Psoas muscle (tissue), 7 donors: ENCODE measurements at regions not wholly inside any gene's neighbourhood (a gene's known extent, or its start where the extent isn't known, plus 50 kb on each side); places are given as distances from the start of the nearest gene placed in this dataset.

ENCODE experiments used
- ATAC-seq, 4 donors: fragments of 200-7000 bp; cut with Tn5 transposase; one replicate each; pipeline ENCODE4 v1.9.1; 2020; ENCODE audit warnings: moderate library complexity in 3 of 4, mild to moderate bottlenecking in 2 of 4
- DNase-seq, 2 donors: peaks; one replicate each; pipeline ENCODE4 v3.0.0-alpha.2; 2020
- H3K27ac ChIP-seq: fragments of 200-600 bp; one replicate; pipeline ENCODE4 v1.8.0; 2022
- H3K27me3 ChIP-seq, 3 donors: fragments of 200-600 bp in 1 of 3; one replicate each; pipeline versions ENCODE4 v1.6.1 to v1.8.0; 2013 to 2022; ENCODE audit warnings: low read length in 2 of 3, mild to moderate bottlenecking in 2 of 3, moderate library complexity in 1 of 3; ENCODE audit not compliant: insufficient read depth in 3 of 3
- H3K36me3 ChIP-seq, 2 donors: fragments of 200-600 bp in 1 of 2; one replicate each; pipeline versions ENCODE4 v1.6.1 to v1.8.0; 2013 to 2022; ENCODE audit warnings: low read depth in 1 of 2, mild to moderate bottlenecking in 1 of 2, moderate library complexity in 1 of 2; ENCODE audit not compliant: insufficient read depth in 1 of 2
- H3K4me1 ChIP-seq: fragments of 200-600 bp; one replicate; pipeline ENCODE4 v1.8.0; 2022
- H3K4me3 ChIP-seq: fragments of 200-600 bp; one replicate; pipeline ENCODE4 v1.8.0; 2022; ENCODE audit warnings: mild to moderate bottlenecking
- H3K9me3 ChIP-seq: fragments of 200-600 bp; one replicate; pipeline ENCODE4 v1.8.0; 2022
- WGBS, 3 donors: extraction: QIAGEN DNeasy Blood & Tissue Kit; methylation state at CpG; one replicate each; pipeline versions ENCODE4 v1.1.6 to v1.1.7; 2013; 5-methylcytosine and 5-hydroxymethylcytosine counted together
- intact Hi-C, 2 donors: fragments of 100-400 bp; cut with DNase I; formaldehyde crosslinking; loops; one replicate each; pipeline versions ENCODE4 v1.11.0 to v1.14.2; 2022
- TF ChIP-seq, protein P1 (sequence below): fragments of 200-600 bp; IDR thresholded peaks from one replicate; pipeline ENCODE4 v1.8.0; 2022; ENCODE audit warnings: antibody characterized with exemption
- donor health status: healthy with polysubstance abuse.
- donor health status: DM: no; HTN: no; CAD: no; lungs with moderate emphysema.
- donor health status: Bipolar disorder and iron deficiency.
- donor health status: healthy.
- donor health status: DM: yes; HTN: yes; CAD: no.
- donor health status: DM: no; HTN: no; CAD: no.
- donor health status: DM: yes; HTN: yes; CAD: no.

DNA sequence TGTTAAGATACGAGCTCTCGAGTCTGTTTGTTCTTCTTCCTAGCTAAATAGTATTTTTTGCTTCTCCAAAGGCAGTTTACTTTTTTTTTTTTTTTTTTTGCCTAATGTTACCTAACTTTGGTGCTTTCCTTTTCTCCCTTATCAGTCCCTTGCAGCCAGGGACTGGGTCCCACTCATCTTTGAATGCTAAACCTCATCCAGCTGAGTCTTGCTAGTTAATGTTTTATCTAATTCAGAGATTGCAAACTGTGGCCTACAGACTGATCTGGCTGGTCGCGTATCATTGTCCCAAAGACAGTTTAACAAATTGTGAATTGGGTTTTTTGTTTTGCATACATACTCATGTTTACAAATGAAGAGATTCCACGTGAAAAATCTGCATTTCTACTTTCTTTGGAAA, 95.7 kb upstream of the EFNA5 start:
- intact Hi-C loops, result no loop called here
- Histone ChIP-seq H3K9me3 (no peaks in the 10 kb centered on the region), H3K4me1 (no peaks in the 10 kb centered on the region), H3K27ac (no peak overlapping the region), H3K27me3 (no peaks in the 10 kb centered on the region), H3K4me3 (no peak overlapping the region), H3K36me3 (no peaks in the 10 kb centered on the region)
- TF ChIP-seq, protein P1, sequence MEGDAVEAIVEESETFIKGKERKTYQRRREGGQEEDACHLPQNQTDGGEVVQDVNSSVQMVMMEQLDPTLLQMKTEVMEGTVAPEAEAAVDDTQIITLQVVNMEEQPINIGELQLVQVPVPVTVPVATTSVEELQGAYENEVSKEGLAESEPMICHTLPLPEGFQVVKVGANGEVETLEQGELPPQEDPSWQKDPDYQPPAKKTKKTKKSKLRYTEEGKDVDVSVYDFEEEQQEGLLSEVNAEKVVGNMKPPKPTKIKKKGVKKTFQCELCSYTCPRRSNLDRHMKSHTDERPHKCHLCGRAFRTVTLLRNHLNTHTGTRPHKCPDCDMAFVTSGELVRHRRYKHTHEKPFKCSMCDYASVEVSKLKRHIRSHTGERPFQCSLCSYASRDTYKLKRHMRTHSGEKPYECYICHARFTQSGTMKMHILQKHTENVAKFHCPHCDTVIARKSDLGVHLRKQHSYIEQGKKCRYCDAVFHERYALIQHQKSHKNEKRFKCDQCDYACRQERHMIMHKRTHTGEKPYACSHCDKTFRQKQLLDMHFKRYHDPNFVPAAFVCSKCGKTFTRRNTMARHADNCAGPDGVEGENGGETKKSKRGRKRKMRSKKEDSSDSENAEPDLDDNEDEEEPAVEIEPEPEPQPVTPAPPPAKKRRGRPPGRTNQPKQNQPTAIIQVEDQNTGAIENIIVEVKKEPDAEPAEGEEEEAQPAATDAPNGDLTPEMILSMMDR, result no peak
- ATAC-seq, result no peak
- no peak for DNase-seq
- WGBS, 3 donors, result 70 to 72% (median 72%) methylated on average over 5 of the region's 5 CpGs

DNA sequence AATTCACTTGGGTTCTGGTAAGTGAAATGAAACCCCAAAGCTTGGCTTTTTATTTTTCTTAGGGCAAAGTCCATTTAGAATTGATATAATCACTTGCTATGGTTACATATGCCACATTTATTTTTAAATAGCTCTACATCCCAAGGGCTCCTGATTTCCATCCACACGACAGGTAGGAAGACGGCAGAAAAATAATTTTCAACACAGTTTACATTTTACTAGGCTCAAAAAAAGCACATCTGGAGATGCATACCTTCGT, 95.0 kb upstream of the EFNA5 start:
- H3K27me3 ChIP-seq, result no peaks in the 10 kb centered on the region
- no peak for DNase-seq
- no peaks in the 10 kb centered on the region for H3K4me1 ChIP-seq
- TF ChIP-seq, protein P1, result no peak
- no peaks in the 10 kb centered on the region for H3K36me3 ChIP-seq
- H3K9me3 ChIP-seq, result no peaks in the 10 kb centered on the region
- no peak overlapping the region for H3K27ac ChIP-seq
- no peak for ATAC-seq
- 41 to 47% (median 43%) methylated on average over 3 of the region's 3 CpGs for WGBS, 3 donors
- intact Hi-C loops, result no loop called here
- H3K4me3 ChIP-seq, result no peak overlapping the region

DNA sequence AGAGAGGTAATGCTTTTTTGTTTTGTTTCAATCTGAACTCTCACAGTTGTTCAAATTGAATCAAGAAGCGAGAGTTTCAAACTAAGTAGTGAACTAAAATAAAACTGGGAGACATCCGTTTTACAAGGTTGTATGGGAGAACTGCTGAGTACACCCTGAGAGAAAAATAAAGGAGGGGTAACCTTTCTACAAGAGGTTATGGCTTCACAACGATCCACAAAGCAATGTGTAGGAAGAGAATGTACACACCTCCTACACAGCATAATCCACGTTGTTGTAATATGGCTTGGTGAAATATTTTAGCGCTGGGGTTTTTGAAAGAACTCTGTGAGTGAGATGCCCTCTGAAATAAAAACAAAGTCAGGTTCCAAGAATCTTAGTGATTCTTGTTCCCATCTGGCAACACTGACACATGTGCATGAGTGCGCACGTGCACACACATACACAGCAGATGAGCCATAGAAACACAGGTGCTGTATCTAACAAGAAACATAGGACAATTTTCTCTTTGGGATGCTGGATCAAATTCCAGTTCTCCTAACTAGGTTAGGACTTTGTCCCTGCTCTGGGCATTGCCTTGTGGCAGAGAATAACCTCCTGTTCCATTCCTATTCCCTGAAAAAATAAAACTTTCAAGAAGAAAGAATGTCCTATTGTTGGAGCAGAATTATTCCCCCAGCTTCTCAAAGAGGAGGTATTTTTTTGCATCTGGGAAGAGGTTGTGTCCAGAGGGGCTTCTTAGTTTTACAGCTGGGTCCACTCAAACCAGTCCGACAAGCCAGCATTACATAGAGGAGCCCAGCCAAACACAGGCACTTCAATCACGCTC, 94.5 kb upstream of the EFNA5 start:
- ATAC-seq, result no peak
- DNase-seq, result no peak
- intact Hi-C loops, result no loop called here
- no peak overlapping the region for H3K4me3 ChIP-seq
- no peaks in the 10 kb centered on the region for H3K36me3 ChIP-seq
- H3K27ac ChIP-seq, result no peak overlapping the region
- H3K4me1 ChIP-seq, result no peaks in the 10 kb centered on the region
- 55 to 67% (median 59%) methylated on average over 9 of the region's 9 CpGs for WGBS, 3 donors
- no peaks in the 10 kb centered on the region for H3K9me3 ChIP-seq
- H3K27me3 ChIP-seq, result no peaks in the 10 kb centered on the region
- TF ChIP-seq, protein P1, result no peak

DNA sequence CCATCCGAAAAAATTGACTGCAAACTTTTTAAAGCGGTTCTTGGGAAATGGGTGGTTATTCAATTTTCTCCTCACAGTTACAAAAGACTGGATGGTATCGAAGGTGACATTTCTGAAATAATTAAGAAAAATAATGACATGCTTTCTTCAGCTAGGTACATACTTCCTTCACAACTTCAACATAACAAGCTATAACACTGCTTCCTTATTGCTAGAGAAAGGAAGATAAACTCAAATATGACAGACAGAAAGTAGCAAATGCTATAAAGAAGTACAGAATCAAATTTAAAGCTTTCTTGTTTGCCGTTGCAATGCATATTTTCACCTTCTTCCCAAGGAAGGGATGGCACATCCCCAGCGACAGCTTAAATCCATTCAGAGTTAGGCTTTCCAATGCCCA, 93.5 kb upstream of the EFNA5 start:
- TF ChIP-seq, protein P1, result no peak
- 74 to 81% (median 79%) methylated on average over 5 of the region's 5 CpGs for WGBS, 3 donors
- no peak overlapping the region for H3K4me3 ChIP-seq
- no peak for ATAC-seq
- no peak overlapping the region for H3K27ac ChIP-seq
- H3K9me3 ChIP-seq, result no peaks in the 10 kb centered on the region
- DNase-seq, result no peak
- no peaks in the 10 kb centered on the region for H3K36me3 ChIP-seq
- intact Hi-C loops, result no loop called here
- no peaks in the 10 kb centered on the region for H3K27me3 ChIP-seq
- H3K4me1 ChIP-seq, result no peaks in the 10 kb centered on the region

DNA sequence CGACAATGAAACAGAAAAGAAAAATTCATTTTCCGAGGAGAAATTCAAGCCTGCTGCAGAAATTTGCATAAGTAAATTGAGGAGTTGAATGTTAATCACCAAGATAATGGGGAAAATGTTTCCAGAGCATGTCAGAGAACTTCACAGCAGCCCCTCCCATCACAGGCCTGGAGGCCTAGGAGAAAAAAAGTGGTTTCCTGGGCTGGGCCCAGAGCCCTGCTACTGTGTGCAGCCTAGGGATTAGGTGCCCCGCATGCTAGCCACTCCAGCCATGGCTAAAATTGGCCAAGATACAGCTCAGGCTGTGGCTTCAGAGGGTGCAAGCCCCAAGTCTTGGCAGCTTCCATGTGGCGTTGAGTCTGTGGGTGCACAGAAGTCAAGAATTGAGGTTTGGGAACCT, 82.7 kb upstream of the EFNA5 start:
- no peaks in the 10 kb centered on the region for H3K27me3 ChIP-seq

More for the DNA sequence above, 82.7 kb upstream of the EFNA5 start:
- WGBS, 3 donors, result 90 to 99% (median 93%) methylated on average over 4 of the region's 4 CpGs
- intact Hi-C loops, result no loop called here
- H3K9me3 ChIP-seq, result no peaks in the 10 kb centered on the region
- H3K36me3 ChIP-seq, result no peaks in the 10 kb centered on the region
- H3K4me3 ChIP-seq, result no peak overlapping the region
- H3K4me1 ChIP-seq, result no peaks in the 10 kb centered on the region
- DNase-seq, result no peak
- ATAC-seq, result no peak
- TF ChIP-seq, protein P1, result no peak
- H3K27ac ChIP-seq, result no peak overlapping the region
